Spinal cord (tissue), 9 donors: ENCODE measurements at regions not wholly inside any gene's neighbourhood (a gene's known extent, or its start where the extent isn't known, plus 50 kb on each side); places are given as distances from the start of the nearest gene placed in this dataset.
A peak's percentile ranks its signal among the peaks of the same experiment; 100 is the strongest.

Experiments used
- DNase-seq, 6 donors: peaks; one replicate each; pipeline versions ENCODE4 v3.0.0 to v3.0.0-alpha.2; 2013 to 2015; ENCODE audit warnings: low spot score in 6 of 6, low read depth in 4 of 6
- H3K27ac ChIP-seq: one replicate; pipeline ENCODE4 v1.5.1; 2013; ENCODE audit warnings: low read depth, low read length, control low read depth
- H3K27me3 ChIP-seq: one replicate; pipeline ENCODE4 v1.6.1; 2013; ENCODE audit warnings: low read length; ENCODE audit not compliant: control insufficient read depth, insufficient read depth
- H3K36me3 ChIP-seq: one replicate; pipeline ENCODE4 v1.6.1; 2013; ENCODE audit warnings: low read length; ENCODE audit not compliant: control insufficient read depth, insufficient read depth
- H3K4me1 ChIP-seq: one replicate; pipeline ENCODE4 v1.6.1; 2013; ENCODE audit warnings: low read length; ENCODE audit not compliant: control insufficient read depth, insufficient read depth
- H3K4me3 ChIP-seq: one replicate; pipeline ENCODE4 v1.5.1; 2013; ENCODE audit warnings: low read depth, low read length, control low read depth
- H3K9me3 ChIP-seq: one replicate; pipeline ENCODE4 v1.6.1; 2013; ENCODE audit warnings: low read length; ENCODE audit not compliant: control insufficient read depth, insufficient read depth
- WGBS: methylation state at CpG from one replicate; pipeline ENCODE4 v1.1.5; 2013; ENCODE audit warnings: missing lambda C conversion rate; ENCODE audit not compliant: insufficient coverage; 5-methylcytosine and 5-hydroxymethylcytosine counted together
- donor health status: healthy.

DNA sequence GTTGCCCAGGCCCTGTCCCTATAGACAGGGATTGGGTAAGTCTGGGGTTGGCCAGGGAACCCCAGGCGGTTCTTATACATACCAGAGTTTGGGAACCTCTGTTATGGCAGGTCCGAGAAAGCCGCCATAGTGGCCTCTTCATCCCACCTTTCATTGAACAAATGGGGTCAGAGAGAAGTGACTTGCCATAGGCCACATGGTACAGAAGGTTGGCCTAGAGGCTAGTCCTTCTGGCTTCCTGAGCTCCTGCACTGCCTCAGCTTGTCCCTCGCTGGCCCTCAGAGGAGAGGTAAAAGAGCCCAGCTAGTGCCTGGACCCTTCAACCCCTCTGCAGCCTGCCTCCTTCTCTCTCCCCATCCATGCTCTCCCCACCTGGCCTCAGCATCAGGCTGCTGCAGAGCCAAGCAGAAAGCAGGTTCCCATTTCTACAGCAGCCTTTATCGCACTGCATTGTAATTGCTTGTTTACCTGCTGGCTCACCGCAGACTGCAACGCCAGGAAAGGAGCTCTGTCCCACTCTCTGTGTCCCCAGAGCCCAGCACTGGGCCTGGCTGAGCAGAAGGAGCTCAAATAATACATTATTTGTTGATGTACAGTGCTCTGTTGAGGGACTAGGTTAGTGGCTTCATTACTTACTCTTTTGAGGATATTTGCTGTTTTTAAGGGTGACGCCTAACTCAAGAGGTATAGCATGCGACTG, 103.6 kb downstream of the TRIM29 start:
- peak in 1 of 6 donors; percentile 59 for DNase-seq
- Histone ChIP-seq H3K9me3 (peaks cover 4% of the 10 kb centered on the region), H3K4me3 (no peak overlapping the region), H3K4me1 (peaks cover 28% of the 10 kb centered on the region), H3K27ac (no peak overlapping the region), H3K36me3 (no peaks in the 10 kb centered on the region), H3K27me3 (no peaks in the 10 kb centered on the region)
- WGBS, result 77% methylated on average over 4 of the region's 9 CpGs

DNA sequence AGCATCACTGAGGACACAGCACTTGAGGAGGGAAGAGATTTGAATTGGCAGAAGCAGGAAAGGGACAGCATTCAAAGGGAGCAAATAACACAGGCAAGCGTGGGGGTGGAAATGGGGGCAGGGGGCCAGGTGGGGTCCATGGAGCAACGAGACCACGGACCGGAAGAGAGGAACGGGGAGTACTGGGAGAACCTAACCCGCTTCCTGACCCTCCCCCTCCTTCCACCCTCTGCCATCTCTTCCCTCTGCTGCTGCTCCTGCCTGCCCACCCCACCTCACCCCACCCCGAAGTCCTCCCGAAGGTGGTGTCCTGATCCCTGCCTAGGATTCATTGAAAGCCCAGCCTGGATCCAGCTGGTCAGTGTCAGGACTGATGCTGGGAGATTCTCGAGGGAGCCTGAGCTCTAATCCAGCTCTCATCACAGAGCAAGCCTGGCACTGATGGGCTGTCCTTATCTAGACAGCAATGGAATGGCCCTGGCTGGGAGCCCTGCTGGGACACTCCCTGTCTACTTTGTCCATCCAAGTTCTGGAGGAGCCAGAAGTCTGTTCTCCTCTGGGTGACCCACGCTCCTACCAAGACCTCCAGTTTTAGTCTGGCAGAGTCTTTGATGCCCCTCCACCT, 105.0 kb downstream of the TRIM29 start:
- no peak overlapping the region for H3K27ac ChIP-seq
- no peak overlapping the region for H3K4me3 ChIP-seq
- no peaks in the 10 kb centered on the region for H3K36me3 ChIP-seq
- H3K9me3 ChIP-seq, result peaks cover 4% of the 10 kb centered on the region
- no peaks in the 10 kb centered on the region for H3K27me3 ChIP-seq
- H3K4me1 ChIP-seq, result peaks cover 31% of the 10 kb centered on the region
- DNase-seq, result no peak
- WGBS, result 90% methylated on average over 3 of the region's 10 CpGs

- peaks cover 4% of the 10 kb centered on the region for H3K9me3 ChIP-seq
- DNase-seq, result peak in 3 of 6 donors; percentile 35 to 72 (median 58)
- H3K27me3 ChIP-seq, result no peaks in the 10 kb centered on the region
- 51% methylated on average over 10 of the region's 11 CpGs for WGBS
- H3K36me3 ChIP-seq, result no peaks in the 10 kb centered on the region
- no peak overlapping the region for H3K27ac ChIP-seq
- H3K4me3 ChIP-seq, result no peak overlapping the region
- H3K4me1 ChIP-seq, result peaks cover 31% of the 10 kb centered on the region
Measured at GRCh38 chr11:120031612-120032600, 106.0 kb downstream of the TRIM29 start.

DNA sequence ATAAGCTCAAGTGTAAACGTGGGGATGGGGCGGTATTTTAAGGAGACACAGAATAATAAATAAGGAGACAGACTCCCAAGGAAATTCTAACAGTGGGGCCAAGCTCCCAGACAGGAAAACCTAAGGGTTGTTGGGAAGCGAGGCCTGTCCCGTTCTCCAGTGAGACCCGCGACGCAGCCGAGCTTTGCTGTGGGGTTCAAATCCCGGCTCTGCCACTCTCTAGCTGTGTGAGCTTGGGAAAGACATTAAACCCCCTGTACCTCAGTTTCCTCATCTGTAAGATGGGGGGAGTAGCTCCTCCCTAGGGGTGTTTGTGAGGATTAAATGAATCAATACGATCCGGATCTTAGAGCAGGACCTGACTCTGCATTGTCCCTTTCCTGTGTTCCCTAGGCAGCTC, 106.8 kb downstream of the TRIM29 start:
- 80% methylated on average over 2 of the region's 11 CpGs for WGBS
- DNase-seq, result no peak

GRCh38 chr11:120030411-120030810, 107.5 kb downstream of the TRIM29 start:
- H3K36me3 ChIP-seq, result no peaks in the 10 kb centered on the region
- no peaks in the 10 kb centered on the region for H3K9me3 ChIP-seq
- DNase-seq, result no peak
- H3K27ac ChIP-seq, result no peak overlapping the region
- no peaks in the 10 kb centered on the region for H3K27me3 ChIP-seq
- peaks cover 28% of the 10 kb centered on the region for H3K4me1 ChIP-seq
- H3K4me3 ChIP-seq, result no peak overlapping the region
- 100% methylated on average over 2 of the region's 4 CpGs for WGBS

More for the DNA sequence above, 106.8 kb downstream of the TRIM29 start:
- H3K9me3 ChIP-seq, result peaks cover 4% of the 10 kb centered on the region
- no peak overlapping the region for H3K4me3 ChIP-seq
- H3K4me1 ChIP-seq, result peaks cover 31% of the 10 kb centered on the region
- no peak overlapping the region for H3K27ac ChIP-seq
- H3K36me3 ChIP-seq, result no peaks in the 10 kb centered on the region
- H3K27me3 ChIP-seq, result no peaks in the 10 kb centered on the region

GRCh38 chr11:120029321-120029720, 108.6 kb downstream of the TRIM29 start:
- Histone ChIP-seq H3K27ac (no peak overlapping the region), H3K36me3 (no peaks in the 10 kb centered on the region), H3K4me3 (no peak overlapping the region), H3K27me3 (no peaks in the 10 kb centered on the region), H3K9me3 (no peaks in the 10 kb centered on the region), H3K4me1 (peaks cover 17% of the 10 kb centered on the region)
- no peak for DNase-seq
- WGBS, result 92% methylated on average over 3 of the region's 4 CpGs

GRCh38 chr11:120028897-120029258, 109.0 kb downstream of the TRIM29 start:
- DNase-seq, result peak in 1 of 6 donors; percentile 43
- no peak overlapping the region for H3K4me3 ChIP-seq
- WGBS, result 83% methylated on average over 2 of the region's 8 CpGs
- H3K27me3 ChIP-seq, result no peaks in the 10 kb centered on the region
- H3K4me1 ChIP-seq, result peaks cover 15% of the 10 kb centered on the region
- no peaks in the 10 kb centered on the region for H3K9me3 ChIP-seq
- no peak overlapping the region for H3K27ac ChIP-seq
- H3K36me3 ChIP-seq, result no peaks in the 10 kb centered on the region

DNA sequence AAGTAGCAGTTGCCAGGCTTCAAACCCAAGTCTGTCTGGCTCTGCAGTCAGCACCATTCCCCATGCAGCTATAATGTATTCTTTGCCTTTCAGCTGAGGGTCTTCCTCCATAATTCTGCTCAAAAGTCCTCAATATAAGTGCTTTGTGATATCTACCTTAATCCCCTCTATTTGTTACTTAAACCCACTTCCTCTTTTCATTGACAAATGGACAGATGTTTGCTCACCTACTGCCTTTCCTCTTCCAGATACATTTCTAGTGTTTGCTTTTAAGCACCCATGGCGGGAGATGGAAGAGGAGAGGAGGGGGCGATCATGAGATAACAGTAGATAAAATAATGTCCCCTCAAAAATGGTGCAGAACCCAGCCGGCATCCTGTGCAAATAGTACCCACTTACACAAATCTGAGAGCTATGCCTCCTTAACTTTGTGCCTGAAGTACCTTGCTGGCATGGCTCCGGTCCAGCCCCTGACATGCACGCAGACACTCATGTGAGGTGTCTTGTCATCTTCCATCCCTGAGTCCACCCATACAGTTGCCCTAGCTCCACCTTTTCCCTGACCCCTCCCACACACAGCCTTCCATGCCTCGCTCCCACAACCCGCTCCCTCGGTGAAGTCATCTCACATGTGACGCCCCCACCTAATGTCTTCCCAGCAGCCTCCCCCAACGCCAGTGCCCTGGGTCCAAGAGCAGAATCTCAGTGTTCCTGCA, 109.6 kb downstream of the TRIM29 start:
- Histone ChIP-seq H3K4me3 (no peak overlapping the region), H3K27me3 (no peaks in the 10 kb centered on the region), H3K36me3 (no peaks in the 10 kb centered on the region), H3K9me3 (no peaks in the 10 kb centered on the region), H3K27ac (no peak overlapping the region), H3K4me1 (peaks cover 15% of the 10 kb centered on the region)
- no peak for DNase-seq
- WGBS, result 88% methylated on average over 7 of the region's 10 CpGs

DNA sequence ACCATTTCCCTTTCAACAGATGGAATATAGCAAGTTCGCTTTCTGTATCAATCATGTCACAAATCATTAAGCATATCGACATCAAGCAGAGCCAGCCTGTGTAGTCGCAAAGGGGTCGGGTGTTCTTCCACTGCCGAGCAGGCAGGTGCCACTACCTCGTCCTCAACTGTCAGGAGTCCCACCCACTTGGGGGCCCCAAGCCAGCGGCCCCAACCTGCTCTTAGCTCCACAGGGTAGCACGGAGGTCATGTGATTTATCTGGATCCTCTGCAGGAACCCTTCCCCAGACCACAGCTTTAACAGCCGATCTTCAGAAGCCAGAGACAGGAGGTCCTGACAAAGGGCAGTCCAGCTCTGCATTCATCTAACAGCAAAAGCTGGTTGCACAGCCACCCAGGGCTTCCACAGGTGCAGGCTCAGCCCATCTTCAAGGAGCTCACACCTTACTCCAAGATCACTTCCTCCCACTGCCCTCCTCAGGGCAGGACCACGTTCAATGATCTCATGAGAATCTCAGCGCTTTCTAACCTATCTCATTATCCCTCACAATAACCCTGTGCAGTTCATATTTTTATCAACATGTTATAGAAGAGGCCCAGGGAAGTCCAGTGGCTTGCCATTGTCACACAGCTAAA, 110.2 kb downstream of the TRIM29 start:
- no peak for DNase-seq
- Histone ChIP-seq H3K27me3 (no peaks in the 10 kb centered on the region), H3K4me1 (peaks cover 15% of the 10 kb centered on the region), H3K4me3 (no peak overlapping the region), H3K9me3 (no peaks in the 10 kb centered on the region), H3K27ac (no peak overlapping the region), H3K36me3 (no peaks in the 10 kb centered on the region)
- WGBS, result 80% methylated on average over 11 of the region's 11 CpGs
